8988T (cell line): ENCODE measurements at regions not wholly inside any gene's neighbourhood (a gene's known extent, or its start where the extent isn't known, plus 50 kb on each side); places are given as distances from the start of the nearest gene placed in this dataset.
"Not testable (repeated sequence)": the region's sequence is repeated elsewhere in the genome, so short reads cannot be mapped to it uniquely, and the experiment has no call there.

ENCODE experiments used
- DNase-seq: peaks from one replicate; pipeline ENCODE4 v3.0.0; 2011

DNA sequence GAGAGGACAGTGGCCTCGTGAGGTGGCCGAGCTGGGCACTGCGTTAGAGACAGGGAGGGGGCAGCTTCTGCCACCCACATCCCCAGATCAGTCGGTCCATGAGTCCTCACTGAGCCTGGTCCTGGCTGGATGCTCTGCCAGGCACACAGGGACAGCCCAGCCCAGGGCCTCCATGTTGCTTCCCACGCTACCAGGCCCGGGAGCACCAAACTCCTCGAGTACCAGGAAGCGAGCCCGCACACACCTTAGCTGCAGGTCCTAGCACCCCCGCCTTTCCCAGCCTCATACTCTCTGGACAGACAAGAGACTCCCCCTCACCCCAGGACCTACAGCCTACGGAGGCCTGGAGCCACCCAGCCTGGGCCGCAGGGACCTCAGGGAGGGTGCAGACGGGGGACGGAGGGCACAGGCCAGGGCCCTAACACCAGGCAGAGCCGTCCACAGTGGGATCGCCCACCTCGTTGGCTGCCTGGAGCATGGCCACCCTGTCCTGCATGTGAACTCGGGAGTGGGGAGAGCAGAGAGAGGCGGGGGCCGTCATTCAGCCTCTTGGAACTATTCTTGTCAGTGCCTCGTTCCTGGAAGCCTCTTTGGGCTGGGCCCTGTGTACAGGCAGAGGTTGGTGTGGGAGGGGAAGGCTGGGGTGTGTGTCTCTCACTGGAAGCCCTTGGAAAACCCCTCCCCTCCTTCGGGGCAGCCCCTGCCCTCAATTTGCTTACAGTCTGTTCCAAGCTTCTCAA is 90.9 kb upstream of the RUNX3 start:
- DNase-seq = no peak

DNA sequence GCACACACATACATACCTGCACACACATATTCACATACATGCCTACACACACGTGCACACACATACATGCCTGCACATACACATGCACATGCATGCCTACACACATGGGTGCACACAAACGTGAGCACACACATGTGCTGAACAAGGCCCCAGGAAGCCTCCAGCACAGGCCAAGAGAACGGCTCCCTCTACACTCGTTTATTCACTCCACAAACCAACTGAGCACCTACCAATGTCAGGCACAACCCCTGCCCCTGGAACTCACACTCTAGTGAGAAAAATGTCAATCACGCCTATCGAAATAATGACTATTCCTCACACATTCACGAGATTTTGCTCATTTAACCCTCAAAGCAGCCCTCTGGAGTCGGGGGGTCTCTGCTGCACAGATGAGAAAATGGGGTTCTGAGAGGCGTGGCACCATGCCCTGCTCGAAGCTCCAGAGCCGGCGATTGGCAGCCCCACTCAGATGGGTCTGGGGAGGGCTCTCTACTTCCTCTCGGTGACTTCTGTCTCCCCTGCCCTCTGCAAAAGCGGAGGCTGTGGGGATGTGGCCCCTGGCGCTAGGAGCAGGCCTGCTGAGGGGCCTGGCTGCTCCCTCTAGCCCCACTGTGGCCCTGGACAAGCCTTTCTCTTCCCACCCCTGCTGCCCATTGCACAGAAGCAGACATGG is 90.2 kb upstream of the RUNX3 start:
- DNase-seq = no peak

DNA sequence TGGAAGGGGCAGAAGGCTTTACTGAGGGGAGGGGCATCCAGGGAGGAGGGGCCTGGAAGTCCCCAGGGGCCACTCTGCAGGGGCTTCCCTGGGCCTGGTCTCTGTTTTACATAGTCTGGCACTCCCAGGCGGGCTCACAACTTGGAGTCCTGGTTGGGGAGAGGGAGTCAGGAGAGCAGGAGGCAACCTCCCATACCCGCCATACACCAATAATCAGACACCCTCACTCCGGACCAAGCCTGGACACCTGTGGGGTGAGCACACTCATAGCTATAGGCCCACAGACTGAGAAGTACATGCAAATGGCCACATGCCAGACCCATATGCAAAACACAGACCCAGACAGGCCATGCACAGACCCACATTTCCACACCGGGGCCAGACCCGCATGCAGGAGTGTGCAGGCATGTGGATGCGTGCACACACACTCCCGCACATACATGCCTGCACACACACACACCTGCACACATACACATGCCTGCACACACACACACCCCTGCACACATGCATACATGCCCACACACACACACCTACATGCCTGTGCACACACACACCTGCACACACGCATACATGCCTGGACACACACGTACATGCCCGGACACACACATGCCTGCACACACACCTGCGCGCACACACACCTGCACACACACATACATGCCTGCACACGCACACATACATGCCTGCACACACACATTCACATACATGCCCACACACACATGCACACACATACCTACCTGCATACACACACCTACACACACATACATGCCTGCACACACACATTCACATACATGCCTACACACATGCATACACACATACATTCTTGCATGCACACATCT is 89.5 kb upstream of the RUNX3 start:
- DNase-seq = no peak

DNA sequence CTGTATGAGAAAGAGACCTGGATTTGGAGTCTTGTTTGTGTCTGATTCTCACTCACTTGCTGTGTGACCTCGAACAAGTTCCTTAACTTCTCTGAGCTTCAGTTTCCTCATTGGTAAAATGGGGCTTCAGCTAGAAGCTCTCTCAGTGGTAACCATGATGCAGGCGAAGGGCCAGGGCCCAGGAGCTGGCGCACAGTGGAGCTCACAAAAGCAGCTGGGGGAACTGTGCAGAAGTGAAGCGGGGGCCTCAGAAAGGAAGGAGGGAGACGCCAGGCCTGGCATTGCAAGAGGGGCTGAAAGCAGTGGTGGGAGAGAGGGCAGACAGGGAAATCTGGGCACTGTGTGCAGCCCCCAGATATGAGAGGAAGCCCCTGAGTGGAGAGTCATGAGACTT is 88.9 kb upstream of the RUNX3 start:
- no peak for DNase-seq

DNA sequence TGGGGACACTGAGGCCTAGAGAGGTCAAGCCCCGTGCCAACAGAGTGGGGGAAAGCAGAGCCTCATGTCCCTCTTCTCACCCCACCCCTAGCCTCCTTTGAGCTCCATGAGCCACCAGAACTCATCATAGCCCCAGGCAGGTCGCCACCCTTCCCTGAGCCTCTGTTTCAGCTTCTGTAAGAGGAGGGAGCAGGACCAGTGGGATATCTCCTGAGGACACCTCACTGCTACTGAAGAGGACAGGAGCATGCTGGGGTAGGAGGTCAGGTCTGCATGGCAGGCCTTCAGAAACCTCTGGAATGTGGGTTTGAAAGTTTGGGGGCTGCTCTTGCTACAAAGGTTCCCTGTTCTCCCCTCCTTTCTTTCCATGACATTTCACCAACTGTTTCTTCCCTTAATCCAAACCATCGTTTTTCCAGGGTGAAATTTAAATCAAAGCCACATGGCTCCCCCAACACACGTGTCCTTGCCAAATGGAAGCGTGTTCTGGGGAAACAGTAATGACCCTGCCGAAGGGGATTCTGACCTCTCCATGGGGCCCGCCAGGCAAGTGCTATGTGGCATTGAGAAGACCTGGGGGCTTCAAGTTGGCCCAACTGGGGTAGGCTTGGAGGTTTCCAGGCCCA is 88.1 kb upstream of the RUNX3 start:
- no peak for DNase-seq

DNA sequence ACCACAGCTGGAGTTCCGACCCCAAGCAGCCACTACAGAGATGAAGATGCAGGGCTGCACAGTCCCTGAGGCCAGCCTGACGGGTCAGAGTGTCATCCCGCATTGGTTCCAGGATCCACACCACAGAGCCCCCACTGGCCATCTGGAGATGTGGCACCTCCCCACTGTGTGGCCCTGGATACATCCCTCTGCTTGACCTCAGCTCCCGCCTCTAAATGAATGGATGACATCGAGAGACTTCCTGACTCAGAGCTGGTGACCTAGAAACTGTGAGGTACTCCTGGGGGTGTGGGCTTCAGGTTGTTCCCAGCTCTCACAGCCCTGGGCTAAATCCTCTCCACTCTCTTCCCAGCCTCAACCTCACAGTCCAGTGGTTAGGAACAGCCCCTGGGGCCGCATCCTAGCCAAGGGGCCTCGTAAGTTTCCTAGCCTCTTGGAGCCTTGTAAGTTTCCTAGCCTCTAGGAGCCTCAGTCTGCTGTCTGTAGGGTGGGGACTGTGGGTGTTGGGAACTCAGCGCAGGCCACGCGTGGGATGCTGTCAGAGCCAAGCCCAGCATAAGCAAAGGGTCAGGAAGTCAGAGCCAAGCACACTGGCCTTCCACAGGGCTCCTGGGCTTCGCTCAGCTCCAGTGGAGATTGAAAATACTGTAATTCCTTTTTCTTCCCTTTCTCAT is 87.5 kb upstream of the RUNX3 start:
- DNase-seq = no peak

DNA sequence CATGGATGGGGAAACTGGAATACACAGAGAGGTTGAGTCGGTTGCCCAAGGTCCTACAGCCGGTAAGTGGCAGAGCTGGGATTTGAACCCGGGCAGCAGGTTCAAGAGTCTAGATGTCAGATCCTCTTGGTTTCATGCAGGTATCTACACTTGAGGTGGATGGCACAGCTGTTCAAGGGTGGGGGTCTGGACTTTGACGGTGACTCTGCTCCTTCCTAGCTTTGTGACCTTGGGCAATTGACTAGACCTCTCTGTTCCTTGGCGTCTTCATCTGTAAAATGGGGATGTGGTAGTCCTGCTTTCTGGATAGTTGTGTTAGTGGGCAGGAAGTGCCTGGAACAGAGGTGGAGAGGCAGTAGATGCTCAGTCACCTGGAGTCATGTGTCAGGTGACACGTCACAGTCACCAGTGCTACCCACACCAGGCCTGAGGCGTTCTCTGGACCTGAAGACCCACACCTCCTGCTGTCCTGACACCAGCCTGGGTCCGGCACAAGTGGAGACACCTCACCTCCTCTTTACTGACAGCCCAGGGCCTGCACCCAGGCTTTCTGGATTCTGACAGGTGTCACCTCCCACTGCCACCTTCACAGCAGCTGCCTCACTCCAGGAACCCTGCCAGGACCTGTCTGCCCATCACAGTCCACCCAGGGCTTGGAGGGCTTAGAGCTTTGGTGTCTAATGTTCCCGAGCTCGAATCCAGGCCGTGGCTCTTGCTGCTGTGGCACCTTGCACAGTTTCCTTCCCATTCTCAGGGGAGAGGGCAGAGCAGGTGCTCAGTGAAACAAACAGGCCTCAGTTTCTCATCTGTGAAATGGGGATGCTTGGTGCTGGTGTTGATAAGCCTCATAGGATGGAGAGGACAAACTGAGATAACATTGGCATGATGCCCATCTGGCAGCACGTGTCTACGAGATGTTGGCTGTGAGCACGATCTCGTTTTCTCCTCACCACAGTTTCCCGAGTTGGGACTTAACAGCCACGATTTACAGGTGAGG is 83.2 kb upstream of the RUNX3 start:
- no peak for DNase-seq

DNA sequence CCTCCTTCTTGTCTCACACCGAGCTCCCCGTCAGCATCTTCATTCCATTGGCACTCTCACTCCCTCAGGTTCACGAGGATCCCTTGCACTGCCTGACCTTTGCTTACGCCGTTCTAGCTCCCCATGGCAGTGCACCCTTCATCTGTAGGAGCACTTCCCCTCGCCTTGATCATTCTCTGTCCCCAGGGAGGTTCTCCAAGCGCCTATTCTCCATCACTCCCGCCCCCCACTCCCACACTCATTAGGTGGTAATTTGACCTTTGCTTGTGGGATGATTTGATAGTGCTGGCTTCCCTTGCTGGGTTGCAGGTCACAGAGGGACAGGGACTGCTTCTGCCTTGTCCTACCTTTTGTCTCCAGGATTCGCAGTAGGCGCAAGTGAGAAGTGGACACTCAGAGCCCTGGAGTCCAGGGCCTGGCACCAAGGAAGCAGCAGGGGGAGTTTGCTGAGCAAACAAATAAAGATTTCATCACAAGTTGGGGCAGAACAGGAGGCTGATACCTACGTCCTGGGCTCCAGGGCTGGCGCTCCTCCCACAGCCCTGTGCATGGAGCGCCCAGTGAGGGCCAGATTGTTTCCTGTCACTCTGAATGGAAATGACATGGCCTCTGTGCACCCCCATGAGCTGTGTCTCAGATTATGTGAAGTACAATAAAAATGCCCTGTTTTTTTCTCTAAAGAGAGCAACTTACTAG is 82.0 kb upstream of the RUNX3 start:
- no peak for DNase-seq

DNA sequence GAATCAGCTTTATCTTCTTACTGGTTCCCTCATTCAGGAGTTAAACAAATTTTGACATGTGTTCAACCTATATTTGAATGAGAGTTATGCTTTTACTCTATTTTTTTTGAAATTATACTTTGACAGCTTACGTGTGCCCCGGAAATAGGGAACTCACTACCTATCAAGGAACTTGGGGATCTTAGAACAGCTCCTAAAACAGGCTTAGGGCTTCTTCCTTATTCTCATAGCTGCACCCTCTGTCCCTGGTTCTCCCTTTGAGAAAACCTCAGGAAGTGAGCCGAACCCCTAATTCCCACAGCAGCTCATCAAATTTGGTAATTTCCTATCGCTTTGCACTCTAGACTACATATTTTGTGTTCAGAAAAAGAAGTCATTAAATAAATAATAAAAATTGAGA is 81.2 kb upstream of the RUNX3 start:
- no peak for DNase-seq

DNA sequence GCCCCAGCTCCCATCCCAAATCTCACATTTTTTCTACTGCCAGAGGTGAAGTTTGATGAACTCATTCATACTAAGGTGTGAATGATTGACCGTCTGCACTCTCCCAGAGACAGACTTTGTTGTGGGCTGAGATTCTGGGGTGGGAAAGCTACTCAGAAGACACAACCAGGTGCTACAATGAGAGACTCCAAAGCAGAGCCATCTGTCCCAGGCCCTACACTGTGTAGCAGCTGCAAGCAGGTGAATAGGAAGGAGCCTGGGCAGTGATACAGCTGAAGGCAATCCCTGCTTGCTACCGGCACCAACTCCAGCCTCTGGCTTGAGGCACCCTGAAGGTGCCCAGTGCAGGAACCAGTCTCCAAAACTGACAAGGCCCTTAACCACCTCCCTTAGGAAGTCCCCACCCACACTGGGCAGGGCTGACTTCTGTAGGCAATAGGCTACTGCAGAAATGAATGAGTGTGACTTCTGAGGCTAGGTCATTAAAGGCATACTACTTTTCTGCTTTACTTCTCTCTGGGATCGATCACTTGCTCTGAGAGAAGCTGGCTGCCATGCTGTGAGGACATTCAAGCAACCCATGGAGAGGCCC is 79.7 kb upstream of the RUNX3 start:
- no peak for DNase-seq

DNA sequence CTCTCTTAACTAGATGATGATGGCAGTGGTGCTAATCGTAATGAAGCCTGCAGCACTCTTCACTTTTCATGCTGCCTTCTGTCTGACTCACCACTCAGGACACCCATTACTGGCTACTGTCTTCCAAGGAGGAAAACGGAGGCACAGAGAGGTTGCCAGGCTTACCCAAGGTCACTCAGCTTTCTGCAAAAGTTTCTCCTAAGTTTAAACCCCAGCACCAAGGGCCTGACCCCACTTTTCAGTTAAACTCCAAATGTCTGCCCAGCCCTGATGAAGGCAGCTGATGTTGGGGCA is 78.1 kb upstream of the RUNX3 start:
- DNase-seq = no peak

DNA sequence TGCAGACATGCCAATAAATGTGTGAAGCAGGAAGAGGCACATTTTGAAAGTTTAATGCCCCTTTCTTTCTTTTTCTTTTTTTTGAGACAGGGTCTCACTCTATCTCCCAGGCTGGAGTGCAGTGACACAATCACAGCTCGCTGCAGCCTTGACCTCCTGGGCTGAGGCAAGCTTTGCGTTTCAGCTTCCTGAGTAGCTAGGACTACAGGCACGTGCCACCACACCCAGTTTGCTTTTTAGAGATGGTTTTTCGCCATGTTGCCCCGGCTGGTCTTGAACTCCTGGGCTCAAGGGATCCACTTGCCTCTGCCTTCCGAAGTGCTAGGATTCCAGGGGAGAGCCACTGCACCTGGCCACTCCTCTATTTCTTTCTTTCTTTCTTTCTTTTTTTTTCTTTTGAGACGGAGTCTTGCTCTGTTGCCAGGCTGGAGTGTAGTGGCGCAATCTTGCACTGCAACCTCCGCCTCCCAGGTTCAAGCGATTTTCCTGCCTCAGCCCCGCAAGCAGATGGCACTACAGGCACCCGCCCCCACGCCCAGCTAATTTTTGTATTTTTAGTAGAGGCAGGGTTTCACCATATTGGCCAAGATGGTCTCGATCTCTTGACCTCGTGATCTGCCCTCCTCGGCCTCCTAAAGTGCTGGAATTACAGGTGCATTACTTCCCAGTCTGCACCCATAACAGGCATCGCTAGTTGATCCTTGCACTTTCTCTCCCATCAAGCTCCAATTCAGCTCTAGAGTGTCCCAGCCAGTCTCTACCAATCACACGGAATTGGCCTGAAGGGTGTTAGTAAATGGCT is 77.5 kb upstream of the RUNX3 start:
- not testable (repeated sequence) for DNase-seq

DNA sequence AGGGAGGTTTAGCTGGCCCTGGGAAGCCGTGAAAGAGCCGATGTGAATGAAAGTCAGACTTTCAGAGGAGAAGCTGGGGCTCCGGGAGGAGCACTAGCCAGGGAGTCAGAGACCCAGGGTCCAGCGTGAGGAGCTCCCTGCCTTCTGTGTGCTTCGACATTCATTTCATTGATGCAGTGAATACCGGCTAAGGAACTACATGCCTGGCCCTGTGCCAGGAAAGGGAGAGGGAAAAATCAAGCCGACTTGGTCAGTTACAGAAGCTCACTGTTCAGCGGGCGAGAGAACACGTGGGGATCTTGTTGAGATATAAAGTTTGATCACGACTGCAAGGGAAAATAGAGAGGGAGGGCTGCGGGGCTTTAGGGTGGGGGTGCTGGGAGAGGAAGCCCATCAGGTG is 76.7 kb upstream of the RUNX3 start:
- no peak for DNase-seq

DNA sequence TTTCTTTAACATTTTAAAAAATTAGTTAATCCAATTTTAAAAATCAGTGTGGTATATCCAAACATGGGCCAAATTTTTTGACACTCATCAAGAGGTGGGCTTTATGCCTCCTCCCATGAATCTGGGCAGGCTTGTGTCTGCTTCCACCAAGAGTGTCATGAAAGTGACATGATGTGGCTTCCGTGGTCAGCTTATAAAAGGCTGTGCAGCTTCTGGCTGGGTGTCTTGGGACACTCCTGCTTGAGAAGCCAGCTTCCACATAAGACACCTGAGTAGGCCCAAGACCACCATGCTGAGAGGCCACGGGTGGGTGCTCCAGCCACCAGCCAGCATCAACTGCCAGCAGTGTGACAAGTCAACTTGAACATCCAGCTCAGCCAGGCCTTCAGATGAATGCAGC is 74.3 kb upstream of the RUNX3 start:
- DNase-seq = no peak

DNA sequence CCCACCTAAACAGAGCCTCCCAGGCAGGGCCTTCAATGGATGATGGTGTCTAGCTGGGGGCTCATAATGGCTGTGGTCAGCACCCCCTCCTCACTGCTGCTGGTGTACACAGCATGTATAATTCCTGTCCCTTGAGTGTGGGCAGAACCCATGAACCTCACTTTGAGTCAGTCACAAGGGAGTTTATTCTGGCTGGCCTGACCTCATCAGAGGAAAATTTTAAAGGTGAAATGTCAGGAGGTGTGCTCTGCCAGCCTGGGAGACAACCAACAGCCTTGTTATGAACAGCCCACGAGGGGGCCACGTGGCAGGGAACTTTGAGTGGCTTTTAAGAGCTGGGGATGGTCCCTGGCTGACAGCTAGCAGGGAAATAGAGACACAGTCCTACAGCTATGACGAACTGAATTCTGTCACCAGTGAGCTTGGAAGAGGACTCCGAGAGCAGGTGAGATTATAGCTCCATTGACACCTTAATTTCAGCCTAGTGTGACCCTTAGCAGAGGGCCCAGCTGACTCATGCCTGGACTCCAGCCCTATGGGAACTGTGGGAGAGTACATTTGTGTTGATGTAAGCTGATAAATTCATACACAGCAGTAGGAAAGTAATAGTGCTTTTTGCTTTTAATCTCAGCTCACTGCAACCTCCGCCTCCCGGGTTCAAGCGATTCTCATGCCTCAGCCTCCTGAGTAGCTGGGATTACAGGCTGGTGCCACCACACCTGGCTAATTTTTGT is 73.5 kb upstream of the RUNX3 start:
- DNase-seq = no peak

DNA sequence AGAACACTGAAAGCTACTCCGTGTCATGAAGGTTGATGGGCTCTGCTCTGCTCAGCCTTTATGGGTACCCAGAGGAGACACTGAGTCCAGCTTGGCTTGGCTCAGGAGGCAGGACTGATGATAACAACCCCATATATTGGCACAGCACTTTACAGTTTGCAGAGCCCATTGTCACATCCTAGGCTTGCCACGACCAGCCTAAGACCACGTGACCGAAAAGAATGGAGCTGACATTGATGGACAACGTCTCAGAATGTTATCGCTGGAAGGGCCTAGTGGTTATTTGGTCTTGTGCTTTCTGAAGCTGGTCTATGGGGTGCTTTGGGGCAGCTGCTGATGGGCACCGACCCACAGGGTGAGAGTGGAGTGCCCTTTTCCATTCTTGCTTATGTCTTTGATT is 72.9 kb upstream of the RUNX3 start:
- DNase-seq = no peak

DNA sequence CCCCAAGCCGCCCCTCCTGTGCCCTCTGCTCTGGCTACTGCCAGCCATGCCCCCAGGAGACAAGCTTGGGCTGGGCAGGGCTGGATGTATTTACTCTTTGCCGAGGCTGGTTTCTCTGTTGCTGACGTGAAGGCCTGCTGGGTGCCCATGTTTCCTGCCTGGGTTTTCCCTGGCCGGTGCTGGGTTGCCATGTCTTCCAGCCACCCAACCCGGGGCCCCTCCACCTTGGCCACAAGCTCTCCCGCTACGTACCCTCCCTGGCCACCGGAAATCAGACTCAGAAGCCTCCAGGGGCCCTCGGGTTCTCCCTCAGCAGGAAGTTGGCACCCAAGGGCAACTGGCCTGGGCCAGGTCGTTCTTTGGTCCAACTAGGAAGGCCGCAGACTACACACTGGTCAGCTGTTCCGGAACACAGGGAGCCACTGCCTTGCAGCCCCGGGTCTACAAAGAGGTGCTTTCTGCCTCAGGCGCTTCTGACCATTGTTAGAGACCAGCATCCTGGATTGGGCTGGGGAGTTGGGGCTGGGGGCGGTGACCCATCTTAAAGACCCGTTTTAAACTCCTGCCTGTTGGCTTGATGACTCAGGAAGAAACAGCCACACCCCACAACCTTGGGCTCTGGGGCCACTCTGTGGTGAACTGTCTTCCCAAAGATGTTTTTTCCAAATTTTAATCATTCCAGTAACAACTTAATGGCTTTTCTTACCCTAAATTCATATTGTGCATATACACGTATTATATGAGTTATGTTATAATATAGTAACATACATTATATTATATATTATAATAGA is 71.2 kb upstream of the RUNX3 start:
- DNase-seq = no peak

DNA sequence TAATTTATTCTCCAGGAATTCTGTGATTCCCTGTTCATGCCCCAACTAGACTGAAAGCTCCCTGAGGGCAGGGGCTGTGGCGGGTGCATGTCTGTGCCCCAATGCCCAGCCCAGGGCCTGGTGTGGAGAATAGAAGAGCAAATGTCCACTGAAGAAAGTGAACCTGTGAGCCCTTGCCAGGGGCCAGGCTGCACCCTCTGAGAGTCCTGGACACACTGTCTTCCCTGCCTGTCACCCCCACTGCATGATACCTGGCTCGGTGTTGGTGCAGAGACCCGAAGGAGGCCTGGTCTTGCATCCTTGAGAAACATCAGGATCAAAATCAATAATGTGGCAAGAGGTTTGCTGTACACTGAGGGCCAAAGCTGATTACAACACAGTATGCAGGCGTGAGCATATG is 69.8 kb upstream of the RUNX3 start:
- no peak for DNase-seq
